GM08714 (cell line): ENCODE measurements at regions not wholly inside any gene's neighbourhood (a gene's known extent, or its start where the extent isn't known, plus 50 kb on each side); places are given as distances from the start of the nearest gene placed in this dataset.

Experiments
- H3K4me3 ChIP-seq: fragments of 200-500 bp; sonication (Bioruptor generic); 2 replicates; pipeline ENCODE4 v1.5.1; 2014; ENCODE audit warnings: mild to moderate bottlenecking, low read length, inconsistent platforms
- ZNF274 ChIP-seq: IDR thresholded peaks from 2 replicates; pipeline ENCODE4 v1.6.1; 2012; ENCODE audit warnings: mild to moderate bottlenecking, low read depth, low read length

DNA sequence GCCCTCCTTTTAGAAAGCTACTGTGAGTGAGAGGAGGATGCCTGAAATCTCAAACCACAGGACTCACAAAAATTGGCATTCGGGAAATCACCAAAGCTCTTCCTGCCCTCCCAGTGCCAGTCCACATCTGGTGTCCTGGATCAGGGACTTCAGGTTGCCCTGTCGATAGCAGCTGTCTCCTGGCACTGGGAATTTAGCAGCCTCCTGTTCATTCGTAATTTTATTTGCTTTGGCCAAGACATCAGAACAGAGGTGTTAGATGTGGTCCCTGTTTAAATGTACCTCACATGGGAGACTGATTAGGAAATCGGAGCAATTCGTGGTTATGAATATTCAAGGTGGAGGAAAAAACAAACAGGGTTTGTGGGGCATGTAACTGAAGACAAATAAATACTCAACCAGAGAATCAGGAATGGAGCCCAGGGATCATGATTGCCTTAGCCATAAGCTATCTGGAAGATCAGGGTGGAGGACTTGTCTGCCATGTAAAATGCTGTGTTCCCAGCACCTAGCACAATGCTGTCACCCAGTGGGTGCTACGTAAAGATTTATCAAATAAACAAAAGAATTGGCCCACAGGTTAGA is 265.2 kb upstream of the PROK2 start:
- no peak overlapping the region for H3K4me3 ChIP-seq
- TF ChIP-seq ZNF274, result no peak

DNA sequence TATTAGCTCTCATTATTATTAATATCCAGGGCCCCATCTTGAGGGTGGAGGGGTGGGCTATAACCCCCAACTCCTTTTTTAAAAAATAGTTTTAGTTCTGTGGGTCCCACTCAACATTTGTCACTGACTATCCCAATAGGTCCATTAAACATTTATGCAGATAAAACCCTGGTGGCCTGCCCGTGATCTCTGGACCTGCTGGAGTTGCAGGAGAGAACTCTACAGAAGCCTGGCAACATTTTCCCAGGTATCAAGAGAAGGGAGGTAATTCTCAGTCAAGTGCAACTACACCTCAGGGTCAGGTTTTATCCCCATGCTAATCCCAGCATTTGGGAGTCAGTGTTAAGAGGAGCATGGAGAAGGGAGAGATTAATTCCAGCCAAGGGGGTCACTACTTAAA is 264.4 kb upstream of the PROK2 start:
- no peak overlapping the region for H3K4me3 ChIP-seq
- TF ChIP-seq ZNF274, result no peak

DNA sequence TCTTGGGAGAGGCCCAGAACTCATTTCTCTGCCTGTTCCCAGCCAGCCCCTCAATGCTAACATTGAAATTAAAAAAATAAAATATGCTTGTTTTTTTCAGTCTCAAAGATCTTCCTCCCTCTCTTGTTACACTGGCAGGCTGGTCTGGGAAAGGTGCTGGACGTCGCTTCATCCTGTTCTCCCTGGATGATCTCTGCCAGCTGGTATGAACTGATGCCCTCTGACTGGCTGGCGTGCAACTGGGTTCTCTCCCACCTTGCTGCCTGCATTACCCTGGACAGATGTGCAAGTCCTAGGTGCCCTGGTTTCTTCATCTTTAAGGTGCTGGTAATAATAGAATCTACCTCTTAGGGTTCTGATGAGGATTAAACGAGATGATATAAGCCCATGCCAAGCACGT is 263.9 kb upstream of the PROK2 start:
- no peak overlapping the region for H3K4me3 ChIP-seq
- no peak for TF ChIP-seq ZNF274

DNA sequence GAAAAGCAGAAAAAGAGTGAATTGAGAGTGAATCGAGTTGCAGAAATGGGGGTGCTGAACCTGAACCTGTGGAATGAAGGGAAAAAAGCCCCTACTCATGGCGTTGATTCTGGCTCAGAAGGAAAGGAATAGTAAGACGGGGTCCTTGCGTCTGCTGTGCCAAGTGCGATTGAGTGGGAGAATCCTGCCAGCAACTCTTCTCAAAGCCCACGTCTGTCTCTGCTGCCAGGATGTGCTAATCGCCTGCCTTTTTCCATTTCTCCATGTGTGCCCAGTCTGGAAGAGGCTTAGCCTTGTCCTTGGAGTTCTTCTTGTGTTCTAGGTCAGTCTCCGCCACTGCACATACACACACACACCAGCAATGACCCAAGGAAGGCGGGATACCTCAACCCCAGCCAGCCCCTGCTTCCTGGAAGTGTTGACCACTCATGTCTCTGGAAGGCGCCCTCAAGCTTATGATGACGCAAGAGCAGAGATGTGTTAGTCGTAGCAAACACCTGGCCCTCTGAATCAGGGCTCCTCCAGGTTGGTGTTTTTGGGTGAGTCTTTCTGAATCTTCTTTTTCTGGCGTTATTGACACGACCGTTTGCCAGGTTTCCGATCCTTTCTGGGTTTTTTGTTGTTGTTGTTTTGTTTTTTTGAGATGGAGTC is 262.4 kb upstream of the PROK2 start:
- no peak for TF ChIP-seq ZNF274
- H3K4me3 ChIP-seq, result no peak overlapping the region

DNA sequence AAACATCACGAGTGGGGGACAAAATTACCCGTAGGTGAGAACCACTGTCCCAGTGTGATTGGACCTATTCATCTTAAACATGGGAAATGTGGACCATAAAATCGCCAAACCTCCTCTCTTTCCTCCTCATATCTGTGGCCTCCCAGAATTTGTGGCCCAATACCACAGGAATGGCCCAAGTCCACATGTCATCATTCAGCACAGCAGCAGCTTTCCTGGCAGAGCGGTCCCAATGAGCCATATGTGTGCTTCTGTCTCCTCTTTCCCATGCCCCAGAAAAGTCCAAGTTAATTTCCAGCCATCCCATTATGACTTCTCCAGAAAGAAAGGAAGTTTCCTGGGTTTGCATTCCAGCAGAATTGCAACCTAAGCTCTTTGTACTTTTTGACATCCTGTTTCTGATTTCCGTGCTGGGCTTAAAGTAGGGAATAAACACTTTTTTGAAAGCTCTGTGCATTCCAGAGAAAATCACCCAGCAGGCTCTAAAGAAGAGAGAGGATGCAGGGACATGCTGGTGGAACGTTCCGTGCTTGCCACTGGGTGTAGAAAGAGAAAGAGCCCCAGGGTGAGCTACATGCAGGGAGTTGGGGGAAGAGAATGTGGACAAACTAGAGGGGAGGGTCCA is 259.4 kb upstream of the PROK2 start:
- no peak for TF ChIP-seq ZNF274
- no peak overlapping the region for H3K4me3 ChIP-seq

DNA sequence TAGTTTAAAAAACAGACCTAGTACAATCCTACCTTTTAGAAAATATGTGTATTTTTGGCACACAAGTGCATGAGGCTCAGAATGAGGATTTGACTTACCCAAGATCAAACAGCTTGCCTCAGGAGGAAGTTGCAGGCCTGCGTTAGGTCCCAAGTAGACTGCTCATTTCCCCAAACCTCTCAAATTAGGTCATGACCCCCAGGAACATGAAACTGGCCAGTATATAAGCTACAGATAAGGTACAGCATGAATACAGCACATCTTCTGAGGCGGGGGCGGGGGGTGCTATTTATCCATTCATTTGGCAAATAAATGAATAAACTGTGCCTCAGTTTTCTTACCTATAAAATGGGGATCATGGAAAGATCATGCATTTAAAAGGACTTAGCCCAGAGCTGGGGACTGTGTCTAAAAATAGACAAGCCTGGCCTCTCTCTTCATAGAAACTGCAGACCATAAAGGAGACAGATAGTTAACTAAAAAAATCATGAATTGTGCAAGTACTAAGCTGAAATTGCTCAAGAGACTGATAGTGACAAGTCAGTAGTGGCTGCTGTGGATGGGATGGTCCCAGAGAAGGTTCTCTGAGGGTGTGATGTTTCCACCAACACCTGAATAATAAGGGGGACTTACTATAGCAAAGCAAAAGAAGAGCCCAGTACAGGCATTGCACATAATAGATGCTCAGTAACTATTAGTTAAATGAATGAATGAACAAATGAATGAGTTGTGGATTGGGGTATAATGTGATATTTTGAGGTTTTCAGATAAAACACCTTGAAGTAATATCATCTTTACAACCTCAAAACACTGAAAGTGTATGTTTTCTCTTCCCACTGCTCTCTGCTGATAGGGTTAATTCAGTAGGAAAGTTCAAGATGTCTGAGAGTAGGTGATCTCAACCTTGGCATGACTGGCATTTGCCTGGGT is 258.5 kb upstream of the PROK2 start:
- TF ChIP-seq ZNF274, result no peak

DNA sequence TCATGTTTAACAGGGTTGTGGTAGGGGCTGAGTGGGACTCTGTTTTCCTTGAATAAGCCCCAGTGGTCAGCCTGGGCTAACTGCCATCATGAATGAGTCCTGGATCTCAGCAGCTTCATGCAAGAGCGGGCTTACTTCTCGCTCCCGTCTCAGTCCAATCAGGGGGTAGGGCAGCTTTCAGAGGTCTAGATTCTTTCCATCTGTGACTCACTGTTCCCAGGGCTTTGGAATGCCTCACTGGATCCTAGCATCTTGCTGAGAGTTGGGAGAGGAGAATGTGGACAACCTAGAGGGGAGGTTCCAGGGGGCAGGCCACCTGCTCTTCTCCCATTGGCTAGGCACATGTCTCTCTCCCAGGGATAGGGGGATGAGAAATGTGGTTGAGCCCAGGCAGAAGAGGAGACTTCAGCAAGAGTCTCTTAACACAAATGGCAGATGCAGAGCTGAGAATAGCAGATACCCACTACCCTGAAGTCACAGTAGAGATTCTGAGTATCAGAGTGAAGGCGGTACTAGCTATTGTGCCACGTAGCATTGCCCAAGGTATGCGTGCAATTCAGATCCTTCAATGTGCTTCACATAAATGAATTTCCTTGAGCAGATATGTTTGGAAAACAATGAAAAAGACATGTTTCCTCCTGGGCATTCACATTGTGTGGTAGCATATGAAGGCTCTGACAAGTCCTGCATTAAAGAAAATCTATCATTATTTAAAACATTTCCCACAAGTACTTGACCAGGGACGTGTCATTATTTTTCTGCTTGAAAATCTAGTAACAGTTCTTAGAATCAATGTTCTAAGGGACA is 257.7 kb upstream of the PROK2 start:
- no peak overlapping the region for H3K4me3 ChIP-seq
- no peak for TF ChIP-seq ZNF274

More for the DNA sequence above, 258.5 kb upstream of the PROK2 start:
- H3K4me3 ChIP-seq, result no peak overlapping the region

DNA sequence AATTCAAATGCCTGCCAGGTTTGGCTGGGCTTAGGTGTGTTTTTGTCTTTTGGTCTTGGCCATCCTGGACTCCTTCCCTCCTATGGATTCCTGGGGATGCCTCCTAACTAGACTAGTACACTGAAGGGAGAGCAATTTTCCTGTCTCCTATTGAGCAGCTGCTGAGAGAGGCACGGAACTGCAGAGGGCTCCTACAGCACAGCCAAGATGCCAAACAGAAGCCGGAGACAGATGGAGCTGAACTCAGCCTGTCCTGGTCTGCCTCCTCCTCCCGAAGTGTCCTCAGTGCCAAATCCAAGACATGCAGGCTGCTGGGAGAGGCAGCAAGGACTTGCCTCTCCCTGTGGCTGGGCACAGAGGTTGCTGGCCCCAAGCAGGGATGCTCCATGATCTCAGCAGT is 256.6 kb upstream of the PROK2 start:
- TF ChIP-seq ZNF274, result no peak
- H3K4me3 ChIP-seq, result no peak overlapping the region

DNA sequence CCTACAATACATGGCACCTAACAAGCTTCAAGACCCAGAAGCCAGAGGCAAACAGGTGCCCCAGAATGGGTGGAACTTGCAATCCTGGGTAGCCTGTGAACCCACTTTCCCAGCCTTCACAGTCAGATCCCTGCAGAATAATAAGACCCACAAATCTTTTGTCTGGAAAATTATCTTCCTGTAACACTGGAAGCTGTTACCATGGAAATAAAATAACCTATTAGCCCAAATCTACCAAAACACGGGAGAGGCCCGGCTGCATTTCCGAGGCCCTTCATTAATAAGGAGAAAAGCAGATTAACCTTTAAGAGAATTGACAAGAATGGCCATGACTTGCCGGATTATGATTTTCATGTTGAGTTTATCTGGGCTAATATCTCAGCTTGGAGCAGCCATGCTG is 256.1 kb upstream of the PROK2 start:
- no peak overlapping the region for H3K4me3 ChIP-seq
- TF ChIP-seq ZNF274, result no peak

DNA sequence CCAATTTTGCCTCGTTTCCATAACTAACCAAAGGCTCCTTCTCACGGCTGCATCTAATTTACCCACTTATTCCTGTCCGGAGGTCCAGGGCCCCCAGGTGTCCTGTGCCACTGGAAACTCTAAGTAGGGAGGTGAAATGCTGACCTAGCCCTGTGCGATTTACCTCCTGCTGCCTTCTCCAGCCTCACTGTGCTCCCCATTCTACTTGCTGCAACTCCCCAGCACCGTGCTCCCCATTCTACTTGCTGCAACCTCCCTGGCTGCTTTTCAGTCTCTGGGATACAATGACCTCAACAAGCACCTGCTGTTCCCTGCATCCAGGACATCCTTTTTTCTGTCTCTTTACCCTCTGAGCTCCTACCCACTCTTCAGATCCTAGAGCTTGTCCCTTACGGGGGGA is 254.7 kb upstream of the PROK2 start:
- TF ChIP-seq ZNF274, result no peak
- H3K4me3 ChIP-seq, result no peak overlapping the region

DNA sequence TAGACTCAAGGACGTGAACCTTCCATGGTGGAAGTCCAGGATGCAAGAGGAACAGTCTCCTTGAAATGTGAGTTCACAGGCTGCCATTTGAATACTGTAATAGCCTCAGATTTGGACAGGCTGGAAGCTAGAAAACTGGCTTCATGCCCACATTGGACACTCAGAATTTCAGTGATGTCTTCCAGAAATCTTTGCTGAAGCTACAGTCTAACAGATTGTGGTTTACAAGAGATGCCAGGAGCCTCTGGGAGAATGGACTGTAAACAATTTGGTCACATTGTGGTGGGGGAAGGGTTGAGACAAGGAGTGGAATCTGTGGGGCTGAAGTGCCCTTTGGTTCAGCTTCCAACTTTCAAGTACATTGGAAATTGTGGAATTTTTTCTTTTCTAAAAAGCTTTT is 252.0 kb upstream of the PROK2 start:
- no peak overlapping the region for H3K4me3 ChIP-seq
- no peak for TF ChIP-seq ZNF274

DNA sequence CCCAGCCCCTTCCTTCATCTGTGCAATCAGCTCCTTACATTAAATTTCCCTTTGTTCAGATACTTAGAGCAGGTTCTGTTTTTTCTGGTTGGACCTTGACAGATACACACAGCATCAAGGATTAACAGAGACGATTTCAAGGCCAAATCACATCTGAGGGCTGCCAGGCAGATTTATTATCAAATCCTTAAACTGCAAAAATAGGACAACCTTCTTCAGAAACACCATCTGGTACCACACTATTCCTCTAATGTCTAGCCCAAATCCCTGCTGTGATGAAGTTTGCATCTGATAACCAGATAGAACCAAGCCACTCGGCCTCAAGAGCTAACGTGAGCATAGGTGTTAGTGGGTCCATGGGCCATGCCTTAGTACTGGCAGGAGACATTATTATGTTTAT is 250.7 kb upstream of the PROK2 start:
- TF ChIP-seq ZNF274, result no peak

DNA sequence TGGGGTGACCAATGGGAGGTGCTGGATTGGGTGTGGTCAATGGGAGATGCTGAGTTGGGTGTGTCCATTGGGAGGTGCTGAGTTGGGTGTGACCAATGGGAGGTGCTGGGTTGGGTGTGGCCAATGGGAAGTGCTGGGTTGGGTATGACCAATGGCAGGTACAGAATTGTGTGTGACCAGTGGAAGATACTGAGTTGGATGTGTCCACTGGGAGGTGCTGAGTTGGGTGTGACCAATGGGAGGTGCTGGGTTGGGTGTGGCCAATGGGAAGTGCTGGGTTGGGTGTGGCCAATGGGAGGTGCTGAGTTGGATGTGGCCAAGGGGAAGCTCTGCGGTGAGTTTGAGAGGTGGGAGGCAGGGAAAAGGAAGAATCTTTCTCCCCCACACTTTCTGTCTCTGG is 250.0 kb upstream of the PROK2 start:
- H3K4me3 ChIP-seq, result no peak overlapping the region
- no peak for TF ChIP-seq ZNF274

More for the DNA sequence above, 250.7 kb upstream of the PROK2 start:
- no peak overlapping the region for H3K4me3 ChIP-seq
